CD14-positive monocyte (primary cell): ENCODE measurements at regions not wholly inside any gene's neighbourhood (a gene's known extent, or its start where the extent isn't known, plus 50 kb on each side); places are given as distances from the start of the nearest gene placed in this dataset.
"Not testable (repeated sequence)": the region's sequence is repeated elsewhere in the genome, so short reads cannot be mapped to it uniquely, and the experiment has no call there.

Experiments
- DNase-seq, 3 donors: peaks; one replicate each; pipeline ENCODE4 v3.0.0-alpha.2; 2011 to 2022
- H2AFZ ChIP-seq: 2 replicates; pipeline ENCODE4 v1.6.0; 2012; ENCODE audit warnings: mild to moderate bottlenecking, low read depth, low read length, inconsistent platforms; ENCODE audit not compliant: insufficient read depth, poor library complexity, severe bottlenecking
- H3K27ac ChIP-seq, 2 donors: 1 replicate in 1 of 2; 2 replicates in 1 of 2; pipeline ENCODE4 v1.5.1; 2012 to 2013; ENCODE audit warnings: low read length in 2 of 2, control low read depth in 1 of 2, inconsistent platforms in 1 of 2, low read depth in 1 of 2, mild to moderate bottlenecking in 1 of 2
- H3K27me3 ChIP-seq, 2 donors: one replicate each; pipeline versions ENCODE4 v1.6.0 to v1.6.1; 2011 to 2013; ENCODE audit warnings: low read length in 2 of 2; ENCODE audit not compliant: control insufficient read depth in 2 of 2, insufficient read depth in 2 of 2
- H3K36me3 ChIP-seq, 2 donors: replicated peaks in 1 of 2; 1 replicate in 1 of 2; 2 replicates in 1 of 2; pipeline versions ENCODE4 v1.5.1 to v1.6.1; 2012 to 2013; ENCODE audit warnings: low read length in 2 of 2, control low read depth in 1 of 2, inconsistent platforms in 1 of 2, mild to moderate bottlenecking in 1 of 2; ENCODE audit not compliant: insufficient read depth in 2 of 2, control insufficient read depth in 1 of 2
- H3K4me1 ChIP-seq, 2 donors: 1 replicate in 1 of 2; 2 replicates in 1 of 2; pipeline versions ENCODE4 v1.5.1 to v1.6.1; 2012 to 2013; ENCODE audit warnings: low read length in 2 of 2, control low read depth in 1 of 2, inconsistent platforms in 1 of 2, mild to moderate bottlenecking in 1 of 2, moderate library complexity in 1 of 2; ENCODE audit not compliant: insufficient read depth in 2 of 2, control insufficient read depth in 1 of 2
- H3K4me2 ChIP-seq: replicated peaks from 2 replicates; pipeline ENCODE3; 2012; ENCODE audit warnings: low read length, moderate library complexity, mild to moderate bottlenecking; ENCODE audit not compliant: poor library complexity, severe bottlenecking; ENCODE audit errors: extremely low read depth
- H3K4me3 ChIP-seq, 3 experiments: fragments of 200-600 bp in 1 of 3; sonication (generic) in 1 of 3; replicated peaks in 1 of 3; 1 replicate in 2 of 3; 2 replicates in 1 of 3; pipeline ENCODE4 v1.5.1; 2011 to 2013; ENCODE audit warnings: low read length in 3 of 3, mild to moderate bottlenecking in 3 of 3, control low read depth in 2 of 3, low read depth in 2 of 3, inconsistent platforms in 1 of 3, moderate library complexity in 1 of 3
- H3K79me2 ChIP-seq: 2 replicates; pipeline ENCODE4 v1.6.0; 2012; ENCODE audit warnings: mild to moderate bottlenecking, control low read depth, inconsistent platforms, low read length, moderate library complexity; ENCODE audit not compliant: insufficient read depth
- H3K9ac ChIP-seq: 2 replicates; pipeline ENCODE4 v1.6.0; 2017; ENCODE audit warnings: low read length, mild to moderate bottlenecking; ENCODE audit not compliant: insufficient read depth, poor library complexity, severe bottlenecking
- H3K9me3 ChIP-seq, 2 donors: replicated peaks in 1 of 2; 1 replicate in 1 of 2; 2 replicates in 1 of 2; pipeline versions ENCODE4 v1.5.1 to v1.6.1; 2012 to 2013; ENCODE audit warnings: low read length in 2 of 2, control low read depth in 1 of 2; ENCODE audit not compliant: control insufficient read depth in 1 of 2, insufficient read depth in 1 of 2
- H4K20me1 ChIP-seq: 2 replicates; pipeline ENCODE4 v1.6.0; 2012; ENCODE audit warnings: mild to moderate bottlenecking, low read length, control low read depth, moderate library complexity; ENCODE audit not compliant: insufficient read depth
- H3K27ac Mint-ChIP-seq, 7 donors: one replicate each; pipeline ENCODE4 v1.8.0; 2020; ENCODE audit warnings: mild to moderate bottlenecking in 7 of 7, mixed read lengths in 7 of 7, moderate library complexity in 6 of 7, inconsistent platforms in 2 of 7
- H3K27me3 Mint-ChIP-seq, 3 donors: one replicate each; pipeline ENCODE4 v1.8.0; 2021 to 2022; ENCODE audit warnings: low read depth in 3 of 3, mild to moderate bottlenecking in 3 of 3, mixed read lengths in 3 of 3, moderate library complexity in 3 of 3, inconsistent platforms in 1 of 3
- H3K36me3 Mint-ChIP-seq, 2 donors: one replicate each; pipeline ENCODE4 v1.8.0; 2020; ENCODE audit warnings: mixed read lengths in 2 of 2, inconsistent platforms in 1 of 2, mild to moderate bottlenecking in 1 of 2
- H3K4me1 Mint-ChIP-seq: one replicate; pipeline ENCODE4 v1.8.0; 2020; ENCODE audit warnings: mild to moderate bottlenecking, mixed read lengths
- H3K4me3 Mint-ChIP-seq, 2 donors: one replicate each; pipeline ENCODE4 v1.8.0; 2020; ENCODE audit warnings: mild to moderate bottlenecking in 2 of 2, mixed read lengths in 2 of 2, moderate library complexity in 1 of 2
- H3K9me3 Mint-ChIP-seq, 7 donors: one replicate each; pipeline ENCODE4 v1.8.0; 2020 to 2022; ENCODE audit warnings: mixed read lengths in 7 of 7, mild to moderate bottlenecking in 6 of 7, moderate library complexity in 6 of 7, inconsistent platforms in 2 of 7
- CTCF ChIP-seq: fragments of 200-600 bp; IDR thresholded peaks from one replicate; pipeline ENCODE4 v1.8.0; 2022; ENCODE audit warnings: antibody characterized with exemption, mild to moderate bottlenecking
- WGBS: methylation state at CpG from one replicate; pipeline ENCODE4 v1.1.5; 2013; ENCODE audit warnings: missing lambda C conversion rate; ENCODE audit not compliant: insufficient coverage; 5-methylcytosine and 5-hydroxymethylcytosine counted together
- intact Hi-C, 2 donors: fragments of 100-400 bp; cut with micrococcal nuclease; formaldehyde crosslinking; loops; one replicate each; pipeline versions ENCODE4 v1.15.0 to v1.15.1; 2023

GRCh38 chrX:128973033-128973432, 550.3 kb downstream of the SMARCA1 start:
- intact Hi-C loops = no loop called here

GRCh38 chrX:128961290-128961689, 562.0 kb downstream of the SMARCA1 start:
- no peak overlapping the region for H3K27ac ChIP-seq
- H3K36me3 Mint-ChIP-seq = no peaks in the 10 kb centered on the region
- H2AFZ ChIP-seq = no peak overlapping the region
- no peak overlapping the region for H3K27ac Mint-ChIP-seq
- WGBS = no CpG with 5 or more reads among the region's 1 CpG
- intact Hi-C loops = no loop called here
- no peaks in the 10 kb centered on the region for H3K79me2 ChIP-seq
- H3K4me1 ChIP-seq = no peaks in the 10 kb centered on the region
- no peaks in the 10 kb centered on the region for H3K27me3 ChIP-seq
- no peaks in the 10 kb centered on the region for H3K36me3 ChIP-seq
- H3K4me2 ChIP-seq = no peak overlapping the region
- no peak for DNase-seq
- no peak overlapping the region for H3K4me3 ChIP-seq
- H3K27me3 Mint-ChIP-seq = no peaks in the 10 kb centered on the region
- H3K4me3 Mint-ChIP-seq = no peak overlapping the region
- TF ChIP-seq CTCF = no peak
- H3K4me1 Mint-ChIP-seq = no peaks in the 10 kb centered on the region
- peaks cover 0 to 10% (median 0%) of the 10 kb centered on the region in 7 donors for H3K9me3 Mint-ChIP-seq
- no peaks in the 10 kb centered on the region for H4K20me1 ChIP-seq
- H3K9ac ChIP-seq = no peak overlapping the region
- H3K9me3 ChIP-seq = no peaks in the 10 kb centered on the region

More at GRCh38 chrX:128973033-128973432, 550.3 kb downstream of the SMARCA1 start:
- Histone ChIP-seq H3K9me3 (no peaks in the 10 kb centered on the region), H3K4me1 (no peaks in the 10 kb centered on the region), H3K27me3 (no peaks in the 10 kb centered on the region), H3K9ac (no peak overlapping the region), H3K36me3 (no peaks in the 10 kb centered on the region), H2AFZ (no peak overlapping the region), H4K20me1 (no peaks in the 10 kb centered on the region), H3K79me2 (no peaks in the 10 kb centered on the region), H3K4me3 (no peak overlapping the region), H3K27ac (no peak overlapping the region), H3K4me2 (no peak overlapping the region)
- H3K9me3 Mint-ChIP-seq = peaks cover 0 to 2% (median 0%) of the 10 kb centered on the region in 7 donors
- DNase-seq = no peak
- no peaks in the 10 kb centered on the region for H3K27me3 Mint-ChIP-seq
- WGBS = 17% methylated on average over 1 of the region's 3 CpGs
- no peaks in the 10 kb centered on the region for H3K36me3 Mint-ChIP-seq
- H3K27ac Mint-ChIP-seq = no peak overlapping the region
- TF ChIP-seq CTCF = no peak
- no peak overlapping the region for H3K4me3 Mint-ChIP-seq
- no peaks in the 10 kb centered on the region for H3K4me1 Mint-ChIP-seq

GRCh38 chrX:128954697-128955096, 568.6 kb downstream of the SMARCA1 start:
- H3K27me3 Mint-ChIP-seq, H3K9ac ChIP-seq, H3K4me2 ChIP-seq, DNase-seq, H3K4me3 ChIP-seq, H3K9me3 ChIP-seq, H2AFZ ChIP-seq, H3K27ac Mint-ChIP-seq, H3K4me1 Mint-ChIP-seq, H4K20me1 ChIP-seq, H3K4me3 Mint-ChIP-seq, H3K4me1 ChIP-seq, H3K36me3 ChIP-seq, H3K27me3 ChIP-seq, intact Hi-C loops, H3K36me3 Mint-ChIP-seq, H3K79me2 ChIP-seq, H3K27ac ChIP-seq: not testable (repeated sequence)
- peaks cover 0 to 26% (median 9%) of the 10 kb centered on the region in 7 donors for H3K9me3 Mint-ChIP-seq
- no CpG with 5 or more reads among the region's 1 CpG for WGBS
